ENCODE measurements at regions not wholly inside any gene's neighbourhood (a gene's known extent, or its start where the extent isn't known, plus 50 kb on each side); places are given as distances from the start of the nearest gene placed in this dataset.

DNA sequence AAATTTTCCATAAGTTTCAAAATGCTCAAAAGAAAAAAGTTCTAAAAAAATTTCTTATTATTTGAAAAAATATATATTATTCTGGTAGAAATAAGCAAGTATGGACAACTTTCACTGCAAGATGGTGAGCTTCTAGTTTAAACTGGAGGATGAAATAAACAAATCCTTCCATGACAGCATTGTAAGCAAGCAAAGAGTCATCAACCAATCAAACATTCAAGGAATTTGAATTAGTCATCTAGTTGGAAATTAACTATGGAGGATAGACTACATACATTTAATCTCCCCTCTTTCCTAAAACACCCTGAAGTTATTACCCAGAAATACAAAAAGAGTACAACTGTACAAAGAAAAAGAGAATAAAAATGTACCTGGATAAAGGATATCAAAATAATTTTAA lies 51.0 kb upstream of the IRX5 start:
- DNase-seq (ENCODE audit: low spot score): no peak

DNA sequence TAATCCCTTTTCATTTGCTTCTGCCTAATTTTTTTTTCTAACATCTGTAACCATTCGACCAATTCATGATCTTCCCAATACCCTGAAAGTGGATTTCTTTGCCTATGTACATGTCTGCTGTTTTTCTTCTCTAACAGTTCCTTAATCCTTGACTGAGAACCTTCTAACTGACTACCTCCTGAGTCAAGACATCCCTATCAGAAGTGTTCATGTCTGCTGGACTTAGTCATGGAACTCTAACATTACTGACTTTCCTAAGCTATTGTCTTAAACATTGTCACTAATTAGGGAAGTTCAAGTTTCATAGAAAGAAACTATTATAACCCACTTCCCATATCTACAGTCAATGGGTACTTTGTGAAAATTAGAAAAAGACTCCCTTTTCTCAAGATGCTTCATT lies 52.4 kb upstream of the IRX5 start:
- DNase-seq (ENCODE audit: low spot score): no peak

- DNase-seq (ENCODE audit: low spot score): no peak
Measured at GRCh38 chr16:54875443-54875842, 55.2 kb upstream of the IRX5 start.

- peak; percentile 5 for DNase-seq (ENCODE audit: low spot score)
Measured at GRCh38 chr16:54873716-54874373, 56.8 kb upstream of the IRX5 start.

DNA sequence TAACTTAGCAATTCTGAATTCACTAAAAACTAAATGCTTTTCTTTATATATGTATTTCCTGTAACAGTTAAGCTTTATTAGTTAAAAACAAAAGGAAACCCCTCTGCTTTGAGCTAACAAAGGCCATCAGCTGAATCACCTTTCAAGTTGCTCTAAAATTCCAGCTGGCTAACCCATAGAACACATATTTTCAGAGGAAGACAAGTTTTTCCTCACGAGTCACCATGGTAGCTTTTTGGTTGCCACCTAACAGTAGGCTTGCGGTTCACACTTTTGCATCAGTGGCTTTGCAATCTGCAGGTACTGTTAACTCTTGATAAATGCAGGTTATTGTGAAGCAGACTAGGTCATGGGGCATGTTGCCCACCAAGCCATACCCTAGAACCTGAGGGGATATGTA lies 57.6 kb upstream of the IRX5 start:
- no peak for DNase-seq (ENCODE audit: low spot score)

DNA sequence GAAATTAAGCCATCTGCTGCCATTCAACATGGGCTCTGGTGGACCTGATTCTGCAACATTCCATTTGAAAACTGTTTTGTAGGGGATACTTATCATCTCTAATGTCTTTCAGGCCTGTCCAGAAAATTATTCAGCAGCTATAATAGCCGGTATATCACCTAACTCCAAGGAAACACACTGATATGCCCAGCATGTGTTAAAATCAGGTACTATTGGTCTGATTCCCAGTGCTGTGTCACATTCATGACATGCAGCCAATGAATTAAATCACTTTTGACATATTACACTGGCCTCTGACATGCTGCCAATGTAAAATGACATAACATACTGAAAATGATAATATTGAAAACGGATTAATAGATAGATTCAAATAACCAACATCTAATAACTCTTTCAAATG lies 60.5 kb upstream of the IRX5 start:
- DNase-seq (ENCODE audit: low spot score): no peak

DNA sequence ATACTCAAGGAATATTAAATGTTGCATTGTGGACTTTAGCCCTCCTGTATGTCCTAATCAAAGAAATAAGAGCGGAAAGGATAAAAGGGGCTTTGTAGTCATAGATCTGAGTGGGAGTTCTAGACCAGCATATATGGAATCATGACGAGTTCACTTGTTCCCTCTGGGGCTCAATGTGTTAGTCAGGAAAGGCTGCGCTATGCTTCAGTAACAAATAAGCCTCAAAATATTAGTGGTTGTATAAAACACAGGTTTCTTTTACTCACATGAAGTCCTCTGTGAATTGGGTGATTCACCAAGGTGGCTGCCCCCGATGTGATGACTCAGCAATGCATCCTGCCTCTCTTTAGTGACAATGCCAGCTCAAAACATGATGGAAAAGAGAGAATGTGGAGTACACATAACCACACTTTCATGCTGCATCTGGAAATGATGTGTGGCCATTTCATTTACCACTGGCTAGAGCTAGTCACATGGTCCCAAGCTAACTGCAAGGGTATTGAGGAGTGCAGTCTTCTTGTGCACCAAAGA lies 63.3 kb upstream of the IRX5 start:
- DNase-seq (ENCODE audit: low spot score): no peak

DNA sequence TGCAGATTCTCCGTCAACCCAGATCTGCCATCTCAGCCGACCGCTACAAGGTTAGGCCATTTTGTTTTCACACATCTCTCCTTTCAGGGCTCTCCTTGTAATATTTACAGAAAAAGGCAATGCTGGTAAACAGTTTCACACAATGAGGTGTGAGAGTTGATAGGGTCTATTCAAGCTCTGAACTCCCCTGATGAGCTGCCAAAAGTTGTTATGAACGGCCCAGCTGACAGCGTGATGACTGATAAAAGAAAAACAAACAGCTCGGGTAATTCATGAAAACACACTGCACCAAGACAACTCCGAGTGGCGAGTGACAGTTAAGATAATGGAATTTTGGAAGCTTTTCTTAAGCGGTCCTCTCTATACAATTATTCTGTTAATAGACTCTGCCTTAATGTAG lies 68.1 kb upstream of the IRX5 start:
- no peak for DNase-seq (ENCODE audit: low spot score)

DNA sequence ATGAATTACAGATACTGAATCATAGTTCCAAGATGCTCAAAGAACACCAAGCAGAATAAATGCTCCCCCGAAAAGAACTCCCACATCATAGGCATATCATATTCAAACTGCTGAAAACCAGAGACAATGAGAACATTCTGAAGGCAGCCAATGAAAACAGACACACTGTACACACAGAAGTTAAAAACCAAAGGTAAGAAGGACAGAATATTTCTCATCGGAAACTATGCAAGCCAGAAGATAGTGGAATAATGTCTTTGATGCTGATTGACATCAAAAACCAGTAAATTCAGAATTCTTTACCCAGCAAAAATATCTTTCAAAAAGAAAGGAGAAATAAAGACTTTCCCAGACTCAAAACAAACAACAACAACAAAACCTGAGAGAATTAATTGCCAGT lies 73.8 kb upstream of the IRX5 start:
- no peak for DNase-seq (ENCODE audit: low spot score)

DNA sequence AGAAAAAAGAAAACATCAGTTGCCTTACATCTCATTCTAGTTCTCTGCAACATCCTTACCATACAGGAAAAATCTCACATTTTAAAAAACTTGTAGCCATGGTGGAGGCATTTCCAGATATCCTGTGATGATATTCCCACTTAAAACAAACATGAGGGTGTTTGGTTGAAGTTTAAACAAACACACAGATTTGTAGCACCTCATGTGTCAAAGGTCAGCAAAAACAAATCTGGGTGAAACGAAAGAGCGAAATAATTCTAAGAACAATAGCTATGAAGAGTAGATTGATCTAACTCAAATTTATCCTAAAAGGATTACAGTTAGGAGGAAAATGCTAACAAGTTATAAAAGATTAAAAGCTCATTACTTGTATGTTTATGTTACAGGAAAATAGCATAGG lies 83.1 kb upstream of the IRX5 start:
- no peak for DNase-seq (ENCODE audit: low spot score)

- DNase-seq (ENCODE audit: low spot score): no peak
Measured at GRCh38 chr16:54847207-54847606, 83.5 kb upstream of the IRX5 start.

GRCh38 chr16:54846766-54847165 lies 83.9 kb upstream of the IRX5 start:
- no peak for DNase-seq (ENCODE audit: low spot score)

GRCh38 chr16:54843424-54843750 lies 87.3 kb upstream of the IRX5 start:
- DNase-seq (ENCODE audit: low spot score): no peak

DNA sequence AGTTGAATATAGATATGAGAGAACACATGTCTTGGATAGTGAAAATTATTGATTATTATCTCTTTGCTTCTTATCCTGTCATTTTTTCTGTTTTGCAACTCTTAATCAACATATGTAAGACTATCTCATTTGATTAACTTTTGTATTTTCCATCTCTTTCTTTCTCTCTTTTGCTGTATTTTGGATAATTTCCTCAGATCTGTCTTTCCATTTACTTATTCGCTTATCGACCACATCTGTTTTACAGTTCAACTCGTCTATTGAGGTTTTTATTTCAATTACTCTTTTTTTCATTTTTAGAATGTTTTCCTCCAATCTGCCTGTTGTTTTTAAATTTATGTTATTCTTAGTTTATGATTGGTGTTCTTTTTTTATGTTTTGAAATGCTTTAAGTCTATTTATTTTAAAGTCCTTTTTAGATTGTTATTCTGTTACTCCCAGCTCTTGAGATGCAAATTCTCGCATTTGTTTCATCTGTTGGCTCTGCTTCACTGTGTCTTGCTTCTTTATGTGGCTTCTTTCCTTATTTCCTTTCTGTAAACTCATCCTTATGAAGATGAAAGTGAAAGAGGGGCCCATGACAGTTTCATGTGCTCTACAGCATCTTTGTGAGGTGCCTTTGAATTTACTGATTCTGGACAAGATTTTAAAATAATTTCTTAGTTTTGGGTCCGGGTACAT lies 87.8 kb upstream of the IRX5 start:
- no peak for DNase-seq (ENCODE audit: low spot score)

GRCh38 chr16:54829691-54830090 lies 101.0 kb upstream of the IRX5 start:
- DNase-seq (ENCODE audit: low spot score): no peak

DNA sequence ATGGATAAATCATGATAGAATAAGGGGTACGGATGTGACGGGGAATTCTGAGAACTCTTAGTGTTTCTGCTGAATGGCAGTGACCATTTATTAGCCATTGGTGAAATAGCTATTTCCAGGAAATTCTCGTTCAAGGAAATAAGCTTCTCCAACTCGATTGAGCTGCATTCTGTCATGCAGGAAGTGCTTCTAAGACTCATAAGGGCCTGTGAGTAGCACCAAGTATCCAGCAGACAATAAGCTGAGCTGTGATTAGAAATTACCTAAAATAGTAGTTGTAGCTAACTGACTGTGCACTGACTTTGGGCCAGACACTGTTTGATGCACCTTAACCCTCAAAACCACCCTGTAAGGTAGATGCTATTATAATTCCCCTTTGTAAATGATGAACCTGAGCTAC lies 107.8 kb upstream of the IRX5 start:
- no peak for DNase-seq (ENCODE audit: low spot score)

GRCh38 chr16:54822492-54822891 lies 108.2 kb upstream of the IRX5 start:
- DNase-seq (ENCODE audit: low spot score): no peak

DNA sequence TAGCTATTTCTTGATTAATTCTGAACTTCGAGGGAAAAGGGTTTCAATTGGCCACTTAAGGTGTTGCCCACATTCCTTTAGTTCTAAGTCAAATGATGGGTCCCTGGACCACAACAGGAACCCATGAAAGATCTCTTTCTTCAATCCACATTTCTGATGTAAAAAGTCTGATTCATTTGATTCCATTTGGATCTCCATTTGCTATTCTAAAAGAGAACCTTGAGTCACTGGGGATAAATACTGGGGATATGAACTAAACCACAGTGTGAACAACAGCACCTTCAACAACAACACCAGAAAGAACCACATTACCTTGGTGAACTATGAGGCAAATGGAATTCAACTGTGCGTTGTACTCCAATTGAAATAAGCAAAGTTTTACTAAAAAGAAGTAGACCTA lies 108.9 kb upstream of the IRX5 start:
- no peak for DNase-seq (ENCODE audit: low spot score)

GRCh38 chr16:54817940-54818574 lies 112.6 kb upstream of the IRX5 start:
- no peak for DNase-seq (ENCODE audit: low spot score)

DNA sequence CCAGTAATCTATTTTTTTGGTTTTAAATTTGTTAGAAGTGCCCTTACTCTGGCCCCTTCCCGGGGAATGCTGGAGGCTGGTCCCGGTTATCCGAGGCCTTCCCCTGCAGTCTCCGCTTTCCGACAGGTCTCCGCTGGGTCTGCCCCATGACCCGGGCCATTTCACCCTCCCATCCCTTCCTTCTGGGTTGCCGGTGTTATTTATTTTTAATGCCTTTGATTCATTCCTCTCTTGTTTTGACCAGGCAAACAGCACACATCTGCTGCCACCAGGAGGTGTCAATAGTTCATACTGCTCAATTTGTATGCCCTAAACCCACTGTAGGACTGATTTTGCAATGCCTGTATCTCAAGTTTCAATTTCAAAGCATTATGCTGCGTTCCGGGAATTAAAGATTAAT lies 113.2 kb upstream of the IRX5 start:
- DNase-seq (ENCODE audit: low spot score): peak; percentile 22

- DNase-seq (ENCODE audit: low spot score): no peak
Measured at GRCh38 chr16:54816471-54816870, 114.2 kb upstream of the IRX5 start.

- DNase-seq (ENCODE audit: low spot score): no peak
Measured at GRCh38 chr16:54815177-54815576, 115.5 kb upstream of the IRX5 start.

DNA sequence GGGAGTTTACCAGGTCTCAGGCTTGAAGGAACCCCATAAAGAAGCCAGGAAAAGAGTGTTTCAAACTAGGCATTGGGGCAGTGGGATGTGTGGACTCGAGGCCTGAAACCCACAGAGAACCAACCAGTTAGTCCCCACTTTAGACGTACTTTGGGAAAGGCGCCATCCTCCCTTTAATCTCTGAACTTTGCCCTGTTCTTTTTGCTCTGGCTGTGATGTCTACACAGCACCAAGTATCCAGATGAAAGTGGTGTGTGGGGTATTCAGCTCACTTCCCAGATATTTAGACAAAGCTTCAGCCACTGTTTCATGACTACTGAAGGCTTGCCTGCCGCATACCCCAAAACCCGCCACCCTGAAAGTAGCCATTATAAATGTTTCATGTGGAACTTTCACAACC lies 116.9 kb upstream of the IRX5 start:
- DNase-seq (ENCODE audit: low spot score): no peak

- no peak for DNase-seq (ENCODE audit: low spot score)
Measured at GRCh38 chr16:54812229-54812628, 118.4 kb upstream of the IRX5 start.
